Activated CD4-positive, alpha-beta T cell treated with anti-CD3 and anti-CD28 coated beads, Interleukin-2, amount 50 U/mL, for 16 hours (primary cell): ENCODE measurements at regions not wholly inside any gene's neighbourhood (a gene's known extent, or its start where the extent isn't known, plus 50 kb on each side); places are given as distances from the start of the nearest gene placed in this dataset.

ENCODE experiments used
- DNase-seq: peaks from one replicate; pipeline ENCODE4 v3.0.0-alpha.2; 2020

DNA sequence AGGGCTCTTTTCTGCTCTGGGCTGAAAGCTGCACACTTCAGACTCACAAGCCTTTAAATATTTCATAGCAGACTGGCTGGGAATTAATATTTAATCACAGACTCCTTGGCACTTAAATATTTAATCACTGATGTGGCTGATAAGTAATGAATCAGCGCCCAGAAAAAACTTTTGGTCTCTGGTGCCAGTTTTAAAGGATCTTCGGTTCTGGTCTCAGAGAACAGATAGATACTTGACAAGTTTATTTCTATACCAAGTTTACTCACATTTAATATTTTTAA, 201.2 kb downstream of the MYCN start:
- no peak for DNase-seq

DNA sequence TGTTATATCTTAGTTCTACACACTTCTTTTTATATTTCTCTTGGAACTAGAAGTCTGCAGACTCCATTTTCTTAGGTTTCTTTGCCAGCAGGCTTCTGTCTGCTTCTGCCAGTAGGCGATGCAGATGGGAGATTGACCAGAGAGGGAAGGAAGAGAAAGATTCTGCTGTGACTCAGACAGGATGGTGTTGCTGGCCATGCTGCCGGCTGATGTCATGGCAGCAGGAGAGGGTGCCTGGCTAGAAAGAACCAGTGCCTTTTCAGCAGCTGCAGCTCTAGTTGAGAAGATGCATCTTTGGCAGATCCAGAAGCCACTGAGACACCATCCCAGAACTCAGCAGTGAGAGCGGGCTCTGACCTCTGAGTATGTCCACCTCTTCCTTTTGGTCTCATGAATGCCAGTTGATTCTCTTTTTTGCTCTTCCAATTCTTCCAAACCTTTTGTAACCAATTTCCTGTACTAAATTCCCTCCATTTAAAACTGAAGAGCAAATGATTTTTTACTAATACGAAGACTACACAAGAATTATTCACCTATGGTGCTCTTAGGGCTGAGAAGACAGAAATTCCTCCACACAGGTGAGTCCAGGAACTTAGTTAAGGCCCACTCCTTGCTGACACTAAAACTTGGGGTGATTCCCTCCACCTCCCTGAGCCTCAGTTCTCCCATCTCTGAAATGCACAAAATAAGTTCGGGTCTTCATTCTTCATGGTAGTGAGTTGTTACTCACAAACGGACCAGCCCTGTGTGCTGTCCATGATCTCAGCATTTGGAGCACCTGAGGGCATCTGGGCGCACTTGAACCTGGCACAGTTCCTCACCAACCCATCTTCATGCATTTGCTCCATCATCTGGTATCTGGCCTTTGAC, 200.7 kb downstream of the MYCN start:
- DNase-seq, result no peak

- DNase-seq, result no peak
These were observed 199.6 kb downstream of the MYCN start for GRCh38 chr2:16139663-16140615.

GRCh38 chr2:16138811-16139662, 198.7 kb downstream of the MYCN start:
- DNase-seq, result no peak

GRCh38 chr2:16137080-16137755, 196.9 kb downstream of the MYCN start:
- no peak for DNase-seq

DNA sequence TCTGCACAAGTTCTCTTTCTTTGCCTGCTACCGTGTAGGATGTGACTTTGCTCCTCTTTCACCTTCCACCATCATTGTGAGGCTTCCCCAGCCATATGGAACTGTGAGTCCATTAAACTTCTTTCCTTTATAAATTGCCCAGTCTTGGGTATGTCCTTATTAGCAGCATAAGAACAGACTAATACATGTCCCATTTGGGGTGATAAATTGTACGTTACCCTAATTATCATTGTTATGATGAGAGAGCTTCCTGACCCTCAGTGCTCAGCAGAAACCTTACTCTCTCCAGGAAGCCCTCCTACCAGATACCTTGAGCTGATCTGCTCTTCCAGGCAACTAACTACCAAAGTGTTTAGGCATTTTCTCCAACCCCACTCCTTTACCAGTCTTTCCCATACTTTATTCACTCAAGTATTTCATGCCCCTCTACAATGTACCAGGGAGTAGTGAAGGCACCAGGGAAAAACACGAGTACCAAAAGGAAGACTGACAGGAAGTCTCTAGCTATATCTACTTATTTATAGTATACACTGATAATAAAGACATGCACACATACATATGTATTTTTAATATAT, 196.2 kb downstream of the MYCN start:
- no peak for DNase-seq

DNA sequence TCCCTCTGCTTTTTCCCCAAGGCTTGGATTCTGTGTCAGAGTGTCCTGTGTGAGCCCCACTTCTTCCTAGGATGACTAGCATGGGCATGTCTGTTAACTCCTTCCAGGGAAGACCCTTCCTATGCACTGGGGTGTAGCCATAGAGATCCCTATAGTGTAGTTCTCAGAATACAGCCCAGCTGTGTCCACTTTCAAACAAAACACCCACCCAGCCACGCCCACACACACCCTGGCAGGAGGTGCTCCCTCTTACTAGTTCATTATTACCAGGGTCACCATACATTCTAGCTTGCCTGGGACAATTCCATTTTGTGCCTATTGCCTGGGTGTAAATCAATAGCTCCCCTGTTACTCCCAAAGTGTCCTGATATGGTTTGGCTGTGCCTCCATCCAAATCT, 195.6 kb downstream of the MYCN start:
- no peak for DNase-seq

DNA sequence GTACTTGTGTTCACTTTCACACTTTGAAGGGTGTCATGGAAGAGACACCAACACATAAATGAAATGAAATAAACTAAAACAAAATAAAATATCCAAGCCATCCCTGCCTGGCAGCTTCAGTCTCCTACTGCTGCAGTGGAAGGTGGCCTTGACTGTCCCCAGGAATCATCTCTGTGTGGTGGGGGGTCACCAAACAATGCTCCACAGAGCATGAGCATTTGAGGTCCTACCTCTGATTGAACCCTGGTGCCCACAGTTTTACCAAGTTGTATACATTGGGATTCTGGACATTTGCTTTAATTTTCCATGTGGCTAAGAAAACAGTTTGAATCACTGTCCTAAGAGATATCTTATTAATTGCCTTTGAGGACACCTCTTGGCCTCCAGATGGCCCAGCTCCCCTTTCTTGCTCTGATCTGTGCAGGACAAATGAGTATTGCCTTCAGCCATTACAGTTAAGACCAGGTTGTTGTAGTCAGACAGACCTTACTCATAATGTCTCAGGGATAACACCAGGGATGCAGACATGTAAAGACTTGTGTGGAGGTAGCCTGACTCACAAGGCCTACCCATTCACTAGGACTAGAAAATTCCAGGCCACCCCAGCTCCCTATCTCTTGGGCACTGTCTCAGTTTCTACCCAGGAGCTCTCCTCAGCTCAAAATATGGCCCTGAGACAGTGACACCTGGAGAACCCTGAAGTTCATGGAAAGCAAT, 195.0 kb downstream of the MYCN start:
- no peak for DNase-seq

DNA sequence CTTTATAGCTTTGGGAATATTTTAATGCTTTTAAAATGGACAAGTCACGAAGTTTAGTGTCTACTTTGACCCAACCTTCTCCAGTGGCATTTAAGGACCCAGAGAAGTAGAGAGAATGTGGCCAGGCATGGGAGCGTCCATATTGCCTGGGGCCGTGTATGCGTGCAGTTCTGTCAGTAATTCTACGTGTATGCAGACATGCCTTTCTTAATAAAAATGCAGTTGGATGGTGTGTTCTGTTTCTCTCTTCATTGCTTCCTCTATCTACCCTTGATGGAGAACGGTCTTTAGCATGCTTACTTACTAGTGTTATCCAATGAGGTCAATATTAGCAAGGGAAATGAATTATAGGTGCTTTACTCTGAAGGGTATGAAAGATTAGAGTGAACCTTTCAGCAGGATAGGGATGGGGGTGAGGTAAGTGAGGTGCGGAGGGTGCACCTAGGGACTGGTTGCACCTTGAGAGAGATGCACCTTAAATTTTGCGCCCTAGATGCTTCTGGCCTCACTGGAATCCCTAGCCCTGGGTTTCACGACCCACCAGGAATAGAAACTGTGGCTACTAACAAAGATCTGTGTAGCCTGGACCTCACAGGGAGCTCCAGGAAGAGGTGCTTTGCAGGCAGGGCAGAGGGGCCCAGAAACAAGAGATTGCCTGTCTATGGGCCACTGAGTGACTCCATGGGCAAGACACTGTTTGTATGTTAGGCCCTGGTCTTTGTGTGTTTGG, 194.3 kb downstream of the MYCN start:
- no peak for DNase-seq

- DNase-seq, result no peak
These were observed 190.6 kb downstream of the MYCN start for GRCh38 chr2:16130906-16131400.

- no peak for DNase-seq
These were observed 190.2 kb downstream of the MYCN start for GRCh38 chr2:16130541-16130880.

DNA sequence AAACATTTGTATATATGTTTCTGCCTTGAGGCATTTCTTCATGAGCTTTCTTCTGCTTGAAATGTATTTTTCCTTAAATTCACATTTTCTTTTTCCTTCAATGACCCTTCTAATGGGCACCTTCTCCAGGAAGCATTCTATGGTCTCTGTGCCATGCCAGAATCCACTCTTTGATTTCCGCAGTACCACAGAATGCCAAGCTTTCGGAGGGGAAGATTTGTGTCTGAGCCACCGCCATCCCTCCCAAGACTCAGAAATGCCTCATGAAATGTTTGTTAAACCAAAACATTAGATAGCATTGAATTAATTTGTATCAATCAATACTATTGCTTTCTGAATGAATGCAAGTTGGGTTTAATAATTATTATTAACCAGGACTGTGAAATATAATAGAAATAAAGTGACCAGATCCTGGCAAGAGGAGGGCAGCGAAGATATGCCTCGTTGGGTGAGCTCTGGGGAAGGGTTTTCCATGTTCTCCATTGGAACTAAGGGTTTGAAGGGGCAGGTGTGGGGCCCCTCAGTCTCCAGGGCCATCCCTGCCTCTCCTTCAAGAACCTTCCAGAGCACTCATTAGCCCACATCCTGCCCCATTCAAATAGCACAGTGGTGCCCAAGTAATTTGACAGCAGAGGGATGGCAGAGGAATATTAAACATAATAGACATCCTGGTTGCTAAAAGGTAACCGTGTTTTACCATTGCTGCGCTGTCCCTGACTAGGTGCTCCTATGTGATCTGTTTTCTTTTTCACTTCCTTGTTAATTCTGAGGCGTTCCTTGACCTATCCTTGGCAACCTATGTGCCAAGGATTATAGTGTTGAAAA, 189.6 kb downstream of the MYCN start:
- DNase-seq, result no peak

DNA sequence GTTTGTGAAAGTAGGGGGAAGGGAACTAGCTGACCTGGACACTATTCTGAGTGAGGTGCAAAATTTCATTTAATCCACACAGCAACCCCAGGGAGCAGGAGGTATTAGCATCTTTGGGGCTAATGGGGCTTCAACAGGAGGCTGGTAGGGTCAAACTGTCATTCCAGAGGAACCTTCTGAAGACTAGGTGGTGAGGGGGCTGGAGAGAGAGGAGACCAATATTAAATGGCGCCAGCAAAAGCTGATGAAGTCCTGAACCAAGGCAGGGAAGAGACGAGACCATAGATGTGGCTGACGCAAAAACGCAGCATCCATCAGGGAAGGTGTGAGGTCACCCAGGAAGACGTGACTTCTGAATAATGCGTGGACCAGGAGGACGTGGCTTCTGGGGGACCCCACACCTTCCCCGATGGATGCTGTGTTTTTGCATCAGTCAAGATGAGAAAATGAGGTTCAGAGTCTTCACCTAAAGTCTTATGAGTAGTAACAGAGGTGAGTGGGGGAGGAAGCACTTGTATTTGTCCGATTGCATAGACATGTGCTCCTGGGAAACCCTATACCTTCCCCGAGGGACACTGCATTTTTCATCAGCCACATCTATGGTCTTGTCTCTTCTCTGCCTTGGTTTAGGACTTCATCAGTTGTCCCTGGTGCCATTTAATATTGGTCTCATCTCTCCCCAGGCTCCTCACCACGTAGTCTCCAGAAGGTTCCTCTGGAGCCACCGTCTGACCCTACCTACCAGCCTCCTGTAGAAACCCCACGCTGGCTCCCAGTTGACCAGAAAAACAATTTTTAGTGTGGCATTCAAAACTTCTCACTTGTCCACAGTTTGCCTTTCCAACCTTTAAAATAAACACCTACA, 188.6 kb downstream of the MYCN start:
- DNase-seq, result no peak

- no peak for DNase-seq
These were observed 187.6 kb downstream of the MYCN start for GRCh38 chr2:16127958-16128357.

GRCh38 chr2:16127276-16127940, 187.1 kb downstream of the MYCN start:
- DNase-seq, result no peak

DNA sequence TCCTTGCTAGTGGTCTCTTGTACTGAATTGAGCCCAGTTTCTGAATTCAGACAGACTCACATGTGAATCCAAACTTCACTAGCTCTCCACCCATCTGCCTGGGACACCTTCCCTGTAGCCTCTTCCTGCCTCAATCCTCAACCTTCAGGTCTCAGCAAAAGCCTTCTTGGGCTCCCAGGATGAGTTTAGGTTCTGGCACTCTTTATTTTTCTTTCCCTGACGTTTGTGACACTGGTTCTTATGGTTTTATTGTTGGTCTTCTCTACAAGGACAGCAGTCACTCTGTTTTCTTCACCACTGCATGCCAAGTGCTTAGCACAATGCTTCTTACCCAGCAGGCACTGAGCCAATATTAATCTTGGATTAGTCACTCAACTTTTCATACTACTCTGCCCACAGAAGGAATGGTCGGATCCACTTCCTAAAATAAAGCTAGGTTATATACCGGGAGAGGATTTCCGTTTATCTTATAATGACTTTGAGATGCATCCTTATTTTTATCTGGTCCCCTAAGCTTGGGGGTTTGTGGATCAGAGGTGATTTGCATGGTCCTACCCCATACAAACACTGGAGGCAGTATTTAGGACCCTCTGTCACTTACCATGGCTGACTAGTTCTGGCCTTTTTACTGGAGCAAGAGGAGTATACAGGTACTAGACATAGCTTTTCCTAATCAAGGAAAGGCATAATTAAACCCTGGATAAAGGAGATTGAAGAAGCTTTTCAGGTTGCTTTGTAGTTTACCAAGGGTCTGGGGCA, 186.3 kb downstream of the MYCN start:
- no peak for DNase-seq
